ENCODE measurements at regions not wholly inside any gene's neighbourhood (a gene's known extent, or its start where the extent isn't known, plus 50 kb on each side); places are given as distances from the start of the nearest gene placed in this dataset.

- TF ChIP-seq CTCF (IDR thresholded peaks at IDR 0.05; ENCODE audit: low read depth, low read length, missing input control) (peak; percentile 45), REST (IDR thresholded peaks at IDR 0.05) (no peak)
Measured at GRCh38 chrX:102835504-102836146, 101.4 kb upstream of the RAB40AL start.
